CD4-positive, CD25-positive, alpha-beta regulatory T cell (primary cell): ENCODE measurements at regions not wholly inside any gene's neighbourhood (a gene's known extent, or its start where the extent isn't known, plus 50 kb on each side); places are given as distances from the start of the nearest gene placed in this dataset.

Experiments used
- ATAC-seq, 2 donors: fragments of 150-1000 bp; cut with Tn5 transposase; one replicate each; pipeline ENCODE4 v1.10.0; 2021; ENCODE audit warnings: low read depth in 2 of 2, moderate number of reproducible peaks in 2 of 2, moderate library complexity in 1 of 2
- DNase-seq, 3 donors: peaks; one replicate each; pipeline versions ENCODE4 v3.0.0 to v3.0.0-alpha.2; 2012 to 2022; ENCODE audit warnings: mixed read lengths in 1 of 3
- H3K27ac ChIP-seq: one replicate; pipeline ENCODE4 v1.7.0; 2013; ENCODE audit warnings: mild to moderate bottlenecking, low read length; ENCODE audit not compliant: insufficient read depth, poor library complexity, severe bottlenecking
- H3K27me3 ChIP-seq: one replicate; pipeline ENCODE4 v1.7.0; 2013; ENCODE audit warnings: low read length; ENCODE audit not compliant: control insufficient read depth, insufficient read depth
- H3K36me3 ChIP-seq: one replicate; pipeline ENCODE4 v1.7.0; 2013; ENCODE audit warnings: mild to moderate bottlenecking, low read length, moderate library complexity; ENCODE audit not compliant: control insufficient read depth, insufficient read depth
- H3K4me1 ChIP-seq: 2 replicates; pipeline ENCODE4 v1.7.0; 2013; ENCODE audit warnings: mild to moderate bottlenecking, low read length; ENCODE audit not compliant: insufficient read depth, control insufficient read depth, poor library complexity, severe bottlenecking
- H3K4me3 ChIP-seq: one replicate; pipeline ENCODE4 v1.7.0; 2013; ENCODE audit warnings: low read depth, mild to moderate bottlenecking, low read length, moderate library complexity
- H3K9me3 ChIP-seq, 2 experiments: 1 replicate in 1 of 2; 2 replicates in 1 of 2; pipeline ENCODE4 v1.7.0; 2013; ENCODE audit warnings: low read length in 2 of 2, mild to moderate bottlenecking in 1 of 2, moderate library complexity in 1 of 2; ENCODE audit not compliant: control insufficient read depth in 2 of 2
- H3K27ac Mint-ChIP-seq, 3 donors: one replicate each; pipeline ENCODE4 v1.8.0; 2020 to 2022; ENCODE audit warnings: mild to moderate bottlenecking in 3 of 3, mixed read lengths in 3 of 3, moderate library complexity in 2 of 3
- H3K27me3 Mint-ChIP-seq: one replicate; pipeline ENCODE4 v1.8.0; 2022; ENCODE audit warnings: mild to moderate bottlenecking, mixed read lengths
- H3K36me3 Mint-ChIP-seq: one replicate; pipeline ENCODE4 v1.8.0; 2020; ENCODE audit warnings: mixed read lengths
- H3K4me1 Mint-ChIP-seq, 4 donors: one replicate each; pipeline ENCODE4 v1.8.0; 2020 to 2022; ENCODE audit warnings: mixed read lengths in 4 of 4, mild to moderate bottlenecking in 1 of 4
- H3K4me3 Mint-ChIP-seq, 4 donors: one replicate each; pipeline ENCODE4 v1.8.0; 2020 to 2022; ENCODE audit warnings: mild to moderate bottlenecking in 4 of 4, mixed read lengths in 4 of 4, moderate library complexity in 3 of 4
- H3K9me3 Mint-ChIP-seq, 7 donors: one replicate each; pipeline ENCODE4 v1.8.0; 2020 to 2022; ENCODE audit warnings: mixed read lengths in 7 of 7, mild to moderate bottlenecking in 3 of 7, moderate library complexity in 2 of 7

GRCh38 chr21:27291006-27291405 is 324.1 kb upstream of the ADAMTS5 start:
- no peak for DNase-seq
- Mint-ChIP-seq H3K4me1 (no peaks in the 10 kb centered on the region), H3K27me3 (no peaks in the 10 kb centered on the region), H3K36me3 (no peaks in the 10 kb centered on the region), H3K4me3 (no peak overlapping the region), H3K9me3 (peaks cover 5 to 34% (median 15%) of the 10 kb centered on the region in 7 donors), H3K27ac (no peak overlapping the region)
- Histone ChIP-seq H3K4me3 (no peak overlapping the region), H3K27me3 (no peaks in the 10 kb centered on the region), H3K36me3 (no peaks in the 10 kb centered on the region), H3K9me3 (peaks cover 0 to 4% of the 10 kb centered on the region in 2 experiments), H3K27ac (no peak overlapping the region), H3K4me1 (no peaks in the 10 kb centered on the region)
- ATAC-seq = no peak

- no peaks in the 10 kb centered on the region for H3K4me1 ChIP-seq
- no peak overlapping the region for H3K4me3 ChIP-seq
- no peak for DNase-seq
- Mint-ChIP-seq H3K9me3 (peaks cover 2 to 26% (median 12%) of the 10 kb centered on the region in 7 donors), H3K4me3 (no peak overlapping the region), H3K36me3 (no peaks in the 10 kb centered on the region), H3K4me1 (no peaks in the 10 kb centered on the region), H3K27ac (no peak overlapping the region), H3K27me3 (no peaks in the 10 kb centered on the region)
- H3K9me3 ChIP-seq = peaks cover 0 to 4% of the 10 kb centered on the region in 2 experiments
- no peak for ATAC-seq
- no peaks in the 10 kb centered on the region for H3K36me3 ChIP-seq
- no peak overlapping the region for H3K27ac ChIP-seq
- H3K27me3 ChIP-seq = no peaks in the 10 kb centered on the region
Measured at GRCh38 chr21:27290028-27290427, 323.1 kb upstream of the ADAMTS5 start.

GRCh38 chr21:27286760-27287159 is 319.9 kb upstream of the ADAMTS5 start:
- Mint-ChIP-seq H3K4me1 (no peaks in the 10 kb centered on the region), H3K4me3 (no peak overlapping the region), H3K27me3 (no peaks in the 10 kb centered on the region), H3K9me3 (peaks cover 4 to 21% (median 6%) of the 10 kb centered on the region in 7 donors), H3K36me3 (no peaks in the 10 kb centered on the region), H3K27ac (no peak overlapping the region)
- Histone ChIP-seq H3K9me3 (peaks cover 0 to 4% of the 10 kb centered on the region in 2 experiments), H3K4me1 (no peaks in the 10 kb centered on the region), H3K4me3 (no peak overlapping the region), H3K27me3 (no peaks in the 10 kb centered on the region), H3K27ac (no peak overlapping the region), H3K36me3 (no peaks in the 10 kb centered on the region)
- no peak for DNase-seq
- no peak for ATAC-seq

- H3K4me3 Mint-ChIP-seq = no peak overlapping the region
- Histone ChIP-seq H3K36me3 (no peaks in the 10 kb centered on the region), H3K4me1 (no peaks in the 10 kb centered on the region), H3K4me3 (no peak overlapping the region), H3K27me3 (no peaks in the 10 kb centered on the region), H3K27ac (no peak overlapping the region), H3K9me3 (peaks cover 0 to 3% of the 10 kb centered on the region in 2 experiments)
- no peaks in the 10 kb centered on the region for H3K36me3 Mint-ChIP-seq
- no peak overlapping the region for H3K27ac Mint-ChIP-seq
- no peaks in the 10 kb centered on the region for H3K27me3 Mint-ChIP-seq
- ATAC-seq (no peak), DNase-seq (no peak)
- peaks cover 0 to 14% (median 1%) of the 10 kb centered on the region in 7 donors for H3K9me3 Mint-ChIP-seq
- H3K4me1 Mint-ChIP-seq = no peaks in the 10 kb centered on the region
Measured at GRCh38 chr21:27277110-27277509, 310.2 kb upstream of the ADAMTS5 start.

GRCh38 chr21:27275294-27275927 is 308.5 kb upstream of the ADAMTS5 start:
- Histone ChIP-seq H3K27me3 (no peaks in the 10 kb centered on the region), H3K9me3 (no peaks in the 10 kb centered on the region), H3K36me3 (no peaks in the 10 kb centered on the region), H3K4me1 (no peaks in the 10 kb centered on the region), H3K27ac (no peak overlapping the region), H3K4me3 (no peak overlapping the region)
- Mint-ChIP-seq H3K27ac (no peak overlapping the region), H3K27me3 (no peaks in the 10 kb centered on the region), H3K4me3 (no peak overlapping the region), H3K4me1 (no peaks in the 10 kb centered on the region), H3K9me3 (peaks cover 0 to 20% (median 2%) of the 10 kb centered on the region in 7 donors), H3K36me3 (no peaks in the 10 kb centered on the region)
- no peak for DNase-seq
- no peak for ATAC-seq

- Histone ChIP-seq H3K36me3 (no peaks in the 10 kb centered on the region), H3K27me3 (no peaks in the 10 kb centered on the region), H3K4me3 (no peak overlapping the region), H3K9me3 (no peaks in the 10 kb centered on the region), H3K27ac (no peak overlapping the region), H3K4me1 (no peaks in the 10 kb centered on the region)
- Mint-ChIP-seq H3K27ac (no peak overlapping the region), H3K4me1 (no peaks in the 10 kb centered on the region), H3K4me3 (no peak overlapping the region), H3K27me3 (no peaks in the 10 kb centered on the region), H3K9me3 (peaks cover 0 to 17% (median 2%) of the 10 kb centered on the region in 7 donors), H3K36me3 (no peaks in the 10 kb centered on the region)
- ATAC-seq = no peak
- no peak for DNase-seq
Measured at GRCh38 chr21:27269644-27270043, 302.8 kb upstream of the ADAMTS5 start.

GRCh38 chr21:27268290-27268689 is 301.4 kb upstream of the ADAMTS5 start:
- Histone ChIP-seq H3K4me1 (no peaks in the 10 kb centered on the region), H3K9me3 (peaks cover 2% of the 10 kb centered on the region in 2 experiments), H3K27ac (no peak overlapping the region), H3K27me3 (no peaks in the 10 kb centered on the region), H3K36me3 (no peaks in the 10 kb centered on the region), H3K4me3 (no peak overlapping the region)
- Mint-ChIP-seq H3K9me3 (peaks cover 0 to 17% (median 2%) of the 10 kb centered on the region in 7 donors), H3K4me3 (no peak overlapping the region), H3K4me1 (no peaks in the 10 kb centered on the region), H3K27ac (no peak overlapping the region), H3K27me3 (no peaks in the 10 kb centered on the region), H3K36me3 (no peaks in the 10 kb centered on the region)
- DNase-seq = no peak
- no peak for ATAC-seq

- Mint-ChIP-seq H3K36me3 (no peaks in the 10 kb centered on the region), H3K9me3 (peaks cover 0 to 15% (median 4%) of the 10 kb centered on the region in 7 donors), H3K27ac (no peak overlapping the region), H3K4me1 (no peaks in the 10 kb centered on the region), H3K27me3 (no peaks in the 10 kb centered on the region), H3K4me3 (no peak overlapping the region)
- Histone ChIP-seq H3K27me3 (no peaks in the 10 kb centered on the region), H3K27ac (no peak overlapping the region), H3K9me3 (peaks cover 2 to 4% of the 10 kb centered on the region in 2 experiments), H3K36me3 (no peaks in the 10 kb centered on the region), H3K4me1 (no peaks in the 10 kb centered on the region), H3K4me3 (no peak overlapping the region)
- DNase-seq = no peak
- ATAC-seq = no peak
Measured at GRCh38 chr21:27265949-27266348, 299.1 kb upstream of the ADAMTS5 start.
